ACC112 (cell line): ENCODE measurements at regions not wholly inside any gene's neighbourhood (a gene's known extent, or its start where the extent isn't known, plus 50 kb on each side); places are given as distances from the start of the nearest gene placed in this dataset.

Source experiments
- H2AFZ ChIP-seq: fragments of 200-600 bp; sonication (generic); one replicate; pipeline ENCODE4 v1.6.0; 2017; ENCODE audit warnings: antibody characterized with exemption, low read length; ENCODE audit not compliant: unreplicated experiment
- H3K27ac ChIP-seq: fragments of 200-600 bp; sonication (generic); 2 replicates; pipeline ENCODE4 v1.5.1; 2014; ENCODE audit warnings: low read depth, mild to moderate bottlenecking, antibody characterized with exemption, low read length, moderate library complexity
- H3K27me3 ChIP-seq: fragments of 200-600 bp; sonication (generic); 2 replicates; pipeline ENCODE4 v1.6.1; 2014; ENCODE audit warnings: mild to moderate bottlenecking, antibody characterized with exemption, low read length, moderate library complexity, mixed read lengths; ENCODE audit not compliant: insufficient read depth
- H3K36me3 ChIP-seq: fragments of 200-600 bp; sonication (generic); 2 replicates; pipeline ENCODE4 v1.6.1; 2016; ENCODE audit warnings: mild to moderate bottlenecking, antibody characterized with exemption, low read length, moderate library complexity, mixed read lengths; ENCODE audit not compliant: insufficient read depth
- H3K4me1 ChIP-seq: fragments of 200-600 bp; sonication (generic); one replicate; pipeline ENCODE4 v1.6.1; 2016; ENCODE audit warnings: low read length, mixed read lengths; ENCODE audit not compliant: insufficient read depth, unreplicated experiment, control insufficient read depth
- H3K4me3 ChIP-seq: fragments of 200-600 bp; sonication (generic); 2 replicates; pipeline ENCODE4 v1.5.1; 2014; ENCODE audit warnings: mild to moderate bottlenecking, low read depth, low read length
- H3K79me2 ChIP-seq: fragments of 200-600 bp; sonication (generic); one replicate; pipeline ENCODE4 v1.6.0; 2016; ENCODE audit warnings: low read length; ENCODE audit not compliant: control insufficient read depth, unreplicated experiment, insufficient read depth

DNA sequence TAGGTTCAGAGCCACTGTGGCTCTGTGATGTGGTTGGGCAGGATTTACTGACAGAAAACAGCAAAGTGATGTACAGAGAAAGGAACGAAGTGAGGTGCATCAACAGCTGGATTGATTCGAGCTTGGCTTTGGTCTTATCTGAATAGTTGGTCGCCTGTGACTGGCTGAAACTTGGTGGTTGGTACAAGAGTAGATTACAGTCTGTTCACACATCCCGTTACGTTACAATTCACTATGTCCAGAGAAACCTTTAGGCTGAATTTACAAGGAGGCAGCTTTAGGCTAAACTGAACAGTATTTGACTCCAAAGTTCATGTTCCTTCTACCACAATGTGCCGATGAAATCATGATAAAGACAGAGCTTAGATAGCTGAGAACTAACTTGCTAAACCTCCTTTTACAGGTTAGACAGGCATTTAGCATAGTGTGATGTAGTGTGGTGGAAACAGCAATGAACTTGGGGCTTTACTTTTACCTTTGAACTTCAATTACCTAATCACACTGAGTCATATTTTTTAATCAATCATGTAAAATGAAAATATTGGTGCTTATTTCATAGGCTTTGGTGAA lies 210.2 kb upstream of the PUM3 start:
- Histone ChIP-seq H2AFZ (no peak overlapping the region), H3K4me3 (no peak overlapping the region), H3K27me3 (no peaks in the 10 kb centered on the region; the same call in 1 of the 2 replicates), H3K27ac (no peak overlapping the region), H3K79me2 (no peaks in the 10 kb centered on the region), H3K4me1 (no peaks in the 10 kb centered on the region), H3K36me3 (no peaks in the 10 kb centered on the region)

DNA sequence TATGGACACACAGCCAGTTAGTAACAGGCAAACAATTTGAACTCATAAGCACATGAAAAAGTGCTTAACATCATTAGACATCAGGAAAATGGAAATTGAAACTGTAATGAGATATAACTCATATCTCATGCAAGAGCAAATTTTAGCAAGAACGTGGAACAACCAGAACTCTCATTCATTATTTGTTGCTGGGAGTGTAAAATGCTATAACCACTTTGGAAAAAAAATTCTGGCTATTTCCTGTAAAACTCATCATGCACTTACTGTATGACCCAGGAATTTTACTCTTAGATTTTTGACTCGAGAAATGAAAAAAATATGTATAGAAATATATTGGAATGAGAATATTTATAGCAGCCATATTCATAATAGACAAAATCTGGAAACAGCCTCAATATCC lies 205.7 kb upstream of the PUM3 start:
- H3K4me1 ChIP-seq, result no peaks in the 10 kb centered on the region
- H3K36me3 ChIP-seq, result no peaks in the 10 kb centered on the region
- H2AFZ ChIP-seq, result no peak overlapping the region
- H3K27me3 ChIP-seq, result peaks cover 4% of the 10 kb centered on the region; the same call in 1 of the 2 replicates
- H3K4me3 ChIP-seq, result no peak overlapping the region
- H3K27ac ChIP-seq, result no peak overlapping the region
- no peaks in the 10 kb centered on the region for H3K79me2 ChIP-seq

DNA sequence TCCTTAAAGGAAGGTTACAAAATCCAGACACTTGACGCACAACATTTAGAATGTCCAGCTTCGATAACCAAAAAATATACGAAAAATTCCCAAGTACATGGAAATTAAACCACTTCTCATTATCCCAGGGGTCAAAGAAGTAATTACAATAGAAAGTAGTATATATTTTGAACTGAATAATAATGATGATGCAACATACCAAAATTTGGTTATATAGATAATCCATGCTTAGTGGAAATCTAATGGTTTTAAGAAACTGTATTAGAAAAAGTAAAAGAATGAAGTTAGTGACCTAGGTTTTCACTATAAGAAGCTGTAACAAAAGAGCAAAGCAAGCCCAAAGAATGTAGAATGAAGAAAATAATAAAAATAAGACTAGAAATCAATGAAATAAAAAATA lies 204.0 kb upstream of the PUM3 start:
- H3K36me3 ChIP-seq, result no peaks in the 10 kb centered on the region
- no peak overlapping the region for H2AFZ ChIP-seq
- H3K4me1 ChIP-seq, result peaks cover 9% of the 10 kb centered on the region
- no peak overlapping the region for H3K4me3 ChIP-seq
- peaks cover 4% of the 10 kb centered on the region; the same call in 1 of the 2 replicates for H3K27me3 ChIP-seq
- H3K79me2 ChIP-seq, result no peaks in the 10 kb centered on the region
- H3K27ac ChIP-seq, result no peak overlapping the region

DNA sequence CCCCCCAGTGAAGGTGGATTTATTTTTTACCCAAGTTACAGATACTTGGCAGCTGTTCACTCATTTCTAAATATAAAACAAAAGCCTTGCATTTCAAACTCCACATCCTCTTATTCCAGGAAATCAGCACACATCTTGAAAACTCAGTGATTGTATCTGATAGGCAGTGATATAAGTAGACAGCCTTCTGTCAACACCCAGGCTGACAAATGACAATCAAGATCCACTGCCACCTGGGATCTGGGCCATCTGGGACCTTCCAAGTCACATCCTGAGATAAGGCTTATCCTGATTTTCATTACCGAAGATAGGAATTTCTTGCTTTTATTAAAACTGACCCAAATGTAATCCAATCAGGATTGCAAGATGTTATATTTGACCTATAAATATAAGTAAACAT lies 201.3 kb upstream of the PUM3 start:
- peaks cover 14% of the 10 kb centered on the region for H3K4me1 ChIP-seq
- peaks cover 4% of the 10 kb centered on the region; the same call in 1 of the 2 replicates for H3K27me3 ChIP-seq
- no peak overlapping the region for H2AFZ ChIP-seq
- no peaks in the 10 kb centered on the region for H3K79me2 ChIP-seq
- no peaks in the 10 kb centered on the region for H3K36me3 ChIP-seq
- no peak overlapping the region for H3K4me3 ChIP-seq
- no peak overlapping the region for H3K27ac ChIP-seq

DNA sequence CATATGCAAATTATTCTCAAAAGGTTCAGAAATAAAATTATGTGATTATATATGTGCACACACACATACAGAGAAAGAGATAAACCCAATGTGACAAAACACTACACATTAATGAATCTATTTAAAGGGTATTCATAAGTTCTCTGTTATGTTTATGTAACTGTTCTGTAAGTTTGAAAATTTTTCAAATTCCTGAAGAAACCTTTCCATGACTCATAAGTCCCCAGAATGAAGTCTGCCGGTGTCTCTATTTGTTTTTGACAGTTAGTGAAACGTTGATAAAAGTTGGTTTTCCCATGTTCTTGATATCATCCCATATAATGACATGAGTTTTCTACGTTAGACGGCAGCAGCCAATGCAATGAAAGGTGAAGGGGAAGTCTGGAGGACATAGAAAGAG lies 199.5 kb upstream of the PUM3 start:
- Histone ChIP-seq H3K4me3 (no peak overlapping the region), H3K27ac (no peak overlapping the region), H3K27me3 (peaks cover 4% of the 10 kb centered on the region; the same call in 1 of the 2 replicates), H3K79me2 (no peaks in the 10 kb centered on the region), H3K4me1 (peaks cover 14% of the 10 kb centered on the region), H2AFZ (peak overlapping the region; percentile 6), H3K36me3 (no peaks in the 10 kb centered on the region)

DNA sequence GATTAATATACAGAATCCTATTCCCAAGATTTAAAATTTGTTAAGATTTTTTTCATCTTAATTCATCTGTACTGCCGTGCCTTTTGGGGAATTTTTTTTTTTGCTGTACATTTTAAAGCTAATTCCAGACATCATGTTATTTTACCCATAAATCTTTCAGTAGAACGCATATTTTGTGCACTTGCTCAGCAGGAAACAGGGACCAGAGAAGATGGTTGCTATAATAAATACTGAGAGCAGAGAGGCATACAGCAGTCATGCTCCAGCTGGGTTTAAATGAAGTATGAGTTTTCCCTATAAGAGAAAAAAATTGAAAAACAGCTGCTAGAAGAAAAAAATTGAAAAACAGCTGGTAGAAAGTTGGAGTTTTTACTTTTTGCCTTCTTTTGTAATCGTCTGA lies 196.9 kb upstream of the PUM3 start:
- H3K4me3 ChIP-seq, result no peak overlapping the region
- no peaks in the 10 kb centered on the region for H3K36me3 ChIP-seq
- H3K27ac ChIP-seq, result no peak overlapping the region
- no peak overlapping the region for H2AFZ ChIP-seq
- H3K79me2 ChIP-seq, result no peaks in the 10 kb centered on the region
- peaks cover 14% of the 10 kb centered on the region for H3K4me1 ChIP-seq
- no peaks in the 10 kb centered on the region for H3K27me3 ChIP-seq

DNA sequence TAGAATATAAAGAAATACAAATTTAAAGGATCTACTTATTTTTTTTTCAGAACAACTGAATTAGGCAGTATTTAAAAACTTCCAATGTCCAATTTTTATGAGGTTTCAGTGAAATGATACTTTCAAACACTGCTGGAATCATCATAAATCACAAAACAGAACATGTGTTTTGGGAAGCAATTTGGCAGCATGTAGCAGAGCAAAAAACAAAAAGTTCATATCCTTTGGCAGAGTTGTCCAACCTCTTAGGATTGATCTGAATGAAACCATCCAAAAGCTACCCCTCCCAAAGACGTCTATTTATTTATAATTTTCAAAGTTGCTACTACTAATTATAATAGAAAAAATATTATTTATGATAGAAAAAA lies 192.4 kb upstream of the PUM3 start:
- H3K27ac ChIP-seq, result no peak overlapping the region
- H2AFZ ChIP-seq, result no peak overlapping the region
- no peak overlapping the region for H3K4me3 ChIP-seq
- no peaks in the 10 kb centered on the region for H3K79me2 ChIP-seq
- no peaks in the 10 kb centered on the region for H3K27me3 ChIP-seq
- H3K36me3 ChIP-seq, result no peaks in the 10 kb centered on the region
- no peaks in the 10 kb centered on the region for H3K4me1 ChIP-seq

DNA sequence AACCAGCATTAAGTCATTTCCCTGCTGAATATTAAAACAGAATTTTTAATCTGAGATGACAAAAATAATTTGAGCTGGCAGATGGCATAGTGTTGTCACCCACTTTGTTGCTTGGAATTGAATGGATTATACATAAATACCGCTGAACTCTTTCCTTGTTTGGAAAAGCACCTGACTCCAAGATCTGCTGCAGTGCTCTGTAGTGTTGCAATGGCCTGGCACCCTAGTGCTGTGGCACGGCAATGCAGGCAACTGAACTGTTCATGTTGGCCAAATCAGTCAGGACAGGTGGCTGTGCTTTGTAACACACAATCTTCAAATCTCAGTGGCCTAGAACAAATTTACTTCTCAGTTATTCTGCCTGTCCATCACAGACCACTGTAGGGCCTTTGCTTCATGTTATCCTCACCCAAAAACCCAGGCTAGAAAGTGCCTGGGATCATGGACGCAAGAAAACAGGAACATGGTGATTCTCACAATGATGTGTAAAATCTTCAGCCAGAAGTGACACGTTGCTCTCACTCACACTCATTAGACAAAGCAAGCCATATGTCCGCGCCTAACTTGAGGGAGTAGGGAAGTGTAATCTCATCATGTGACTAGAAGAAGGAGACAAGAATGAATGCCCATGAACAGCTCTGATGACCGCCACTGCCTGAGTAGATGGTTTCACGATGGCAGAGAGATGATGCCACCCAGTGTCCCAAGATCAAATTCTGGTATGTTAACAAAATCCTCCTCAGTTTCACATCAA lies 191.9 kb upstream of the PUM3 start:
- no peaks in the 10 kb centered on the region for H3K4me1 ChIP-seq

DNA sequence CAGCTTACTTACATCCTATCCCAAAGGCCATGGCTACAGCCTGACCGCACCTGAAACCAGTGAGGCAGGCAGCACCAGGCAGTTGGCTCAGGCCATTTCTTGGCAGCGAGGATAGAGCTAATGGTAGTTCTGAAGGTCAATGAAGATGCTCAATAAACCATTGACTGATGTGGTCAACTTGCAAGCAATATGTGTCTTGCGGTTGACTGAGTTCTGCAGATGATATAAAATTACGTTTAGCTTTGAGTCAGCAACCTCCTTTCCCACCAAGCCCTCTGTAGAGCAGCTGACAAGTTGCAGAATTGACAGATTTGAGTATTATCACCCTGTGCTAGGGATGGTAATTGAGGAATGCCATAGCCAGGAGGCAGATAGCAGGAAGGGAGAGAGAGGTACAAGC lies 189.0 kb upstream of the PUM3 start:
- no peaks in the 10 kb centered on the region for H3K36me3 ChIP-seq
- no peaks in the 10 kb centered on the region; the same call in 1 of the 2 replicates for H3K27me3 ChIP-seq
- no peak overlapping the region for H2AFZ ChIP-seq
- no peak overlapping the region for H3K27ac ChIP-seq
- H3K4me3 ChIP-seq, result no peak overlapping the region
- no peaks in the 10 kb centered on the region for H3K79me2 ChIP-seq
- no peaks in the 10 kb centered on the region for H3K4me1 ChIP-seq

More for the DNA sequence above, 191.9 kb upstream of the PUM3 start:
- Histone ChIP-seq H3K27ac (no peak overlapping the region), H3K27me3 (no peaks in the 10 kb centered on the region), H2AFZ (no peak overlapping the region), H3K36me3 (no peaks in the 10 kb centered on the region), H3K79me2 (no peaks in the 10 kb centered on the region), H3K4me3 (no peak overlapping the region)

DNA sequence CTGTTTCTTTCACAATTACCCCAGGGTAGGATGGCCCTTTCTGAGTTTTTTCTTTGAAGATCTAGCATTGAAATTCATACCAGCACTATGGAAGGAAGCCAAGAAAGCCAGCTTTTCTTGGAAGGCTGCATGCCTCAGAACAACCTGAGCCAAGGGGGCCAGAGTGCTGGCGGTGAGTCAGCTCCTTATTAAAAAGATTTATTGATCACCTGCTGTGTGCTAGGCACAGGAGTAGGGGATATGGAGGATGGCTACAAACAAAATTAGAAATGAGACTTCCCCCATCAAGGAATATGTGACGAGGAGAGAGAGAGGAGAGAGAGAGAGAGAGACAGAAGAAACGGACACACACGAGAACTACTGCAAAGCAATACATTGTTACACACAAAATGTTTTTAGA lies 184.6 kb upstream of the PUM3 start:
- H2AFZ ChIP-seq, result no peak overlapping the region
- no peaks in the 10 kb centered on the region for H3K4me1 ChIP-seq
- peaks cover 30% of the 10 kb centered on the region for H3K27me3 ChIP-seq
- H3K4me3 ChIP-seq, result no peak overlapping the region
- H3K36me3 ChIP-seq, result no peaks in the 10 kb centered on the region
- H3K79me2 ChIP-seq, result no peaks in the 10 kb centered on the region
- H3K27ac ChIP-seq, result no peak overlapping the region

DNA sequence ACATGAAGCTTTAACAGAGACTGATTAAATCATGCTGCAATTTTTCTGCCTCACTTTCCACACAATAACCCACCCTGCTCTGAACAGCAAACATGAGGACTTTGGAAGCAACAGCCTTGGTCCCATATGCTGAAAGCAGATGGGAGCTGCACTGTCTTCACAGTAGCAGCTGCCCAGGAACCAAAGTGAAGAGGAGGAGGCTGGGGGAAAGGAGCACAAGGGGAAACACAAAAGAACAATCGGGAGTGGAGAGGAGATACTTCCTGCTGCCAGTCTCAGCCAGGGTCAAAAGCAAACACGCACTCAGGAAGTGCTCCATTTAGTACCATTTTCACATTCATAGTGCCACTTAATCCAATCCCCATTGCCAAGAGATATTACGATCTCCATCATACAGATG lies 183.3 kb upstream of the PUM3 start:
- Histone ChIP-seq H3K36me3 (no peaks in the 10 kb centered on the region), H3K27me3 (peaks cover 42% of the 10 kb centered on the region), H3K4me1 (no peaks in the 10 kb centered on the region), H3K4me3 (no peak overlapping the region), H3K79me2 (no peaks in the 10 kb centered on the region), H3K27ac (no peak overlapping the region), H2AFZ (no peak overlapping the region)
